Islet precursor cell (in vitro differentiated cells): ENCODE measurements at regions not wholly inside any gene's neighbourhood (a gene's known extent, or its start where the extent isn't known, plus 50 kb on each side); places are given as distances from the start of the nearest gene placed in this dataset.
"Not testable (repeated sequence)": the region's sequence is repeated elsewhere in the genome, so short reads cannot be mapped to it uniquely, and the experiment has no call there.

Source experiments
- DNase-seq: peaks from one replicate; pipeline ENCODE4 v3.0.0-alpha.2; 2018

- DNase-seq: no peak
Observed at GRCh38 chr5:61215996-61216395, 53.7 kb upstream of the SMIM15 start.

- DNase-seq: no peak
Observed at GRCh38 chr5:61216741-61217140, 54.5 kb upstream of the SMIM15 start.

GRCh38 chr5:61217214-61217613, 54.9 kb upstream of the SMIM15 start:
- DNase-seq: no peak

- DNase-seq: no peak
Observed at GRCh38 chr5:61228229-61228628, 66.0 kb upstream of the SMIM15 start.

GRCh38 chr5:61228691-61229280, 66.5 kb upstream of the SMIM15 start:
- no peak for DNase-seq

GRCh38 chr5:61229416-61229815, 67.1 kb upstream of the SMIM15 start:
- DNase-seq: no peak

GRCh38 chr5:61230492-61230891, 68.2 kb upstream of the SMIM15 start:
- DNase-seq: no peak

GRCh38 chr5:61231813-61232212, 69.5 kb upstream of the SMIM15 start:
- DNase-seq: no peak

GRCh38 chr5:61232490-61233050, 70.3 kb upstream of the SMIM15 start:
- DNase-seq: no peak

GRCh38 chr5:61234019-61234418, 71.8 kb upstream of the SMIM15 start:
- DNase-seq: no peak

- not testable (repeated sequence) for DNase-seq
Observed at GRCh38 chr5:61236715-61237114, 74.4 kb upstream of the SMIM15 start.

GRCh38 chr5:61245486-61245885, 83.2 kb upstream of the SMIM15 start:
- no peak for DNase-seq

GRCh38 chr5:61245936-61246335, 83.7 kb upstream of the SMIM15 start:
- no peak for DNase-seq

- no peak for DNase-seq
Observed at GRCh38 chr5:61246768-61247307, 84.6 kb upstream of the SMIM15 start.

GRCh38 chr5:61251874-61252642, 80.0 kb upstream of the ZSWIM6 start:
- DNase-seq: no peak

- DNase-seq: no peak
Observed at GRCh38 chr5:61252643-61252925, 79.5 kb upstream of the ZSWIM6 start.

GRCh38 chr5:61253547-61253946, 78.5 kb upstream of the ZSWIM6 start:
- no peak for DNase-seq

- peak; percentile 70 for DNase-seq
Observed at GRCh38 chr5:61254969-61255555, 77.0 kb upstream of the ZSWIM6 start.

- no peak for DNase-seq
Observed at GRCh38 chr5:61256474-61256873, 75.6 kb upstream of the ZSWIM6 start.

- no peak for DNase-seq
Observed at GRCh38 chr5:61257421-61257820, 74.6 kb upstream of the ZSWIM6 start.

- DNase-seq: no peak
Observed at GRCh38 chr5:61261136-61261535, 70.9 kb upstream of the ZSWIM6 start.

- no peak for DNase-seq
Observed at GRCh38 chr5:61262080-61262479, 70.0 kb upstream of the ZSWIM6 start.

- DNase-seq: no peak
Observed at GRCh38 chr5:61263072-61263471, 69.0 kb upstream of the ZSWIM6 start.
